ENCODE measurements at regions not wholly inside any gene's neighbourhood (a gene's known extent, or its start where the extent isn't known, plus 50 kb on each side); places are given as distances from the start of the nearest gene placed in this dataset.

GRCh38 chr3:194042927-194043326 lies 93.0 kb upstream of the HES1 start:
- Histone ChIP-seq H3K27ac (no peak overlapping the region), H3K4me1 (peaks cover 6 to 26% (median 16%) of the 10 kb centered on the region in 6 donors), H3K27me3 (replicated peaks in 1 of 7) (no peaks in the 10 kb centered on the region), H3K4me3 (no peak overlapping the region), H3K36me3 (no peaks in the 10 kb centered on the region), H3K9me3 (no peaks in the 10 kb centered on the region)
- 86 to 94% (median 89%) methylated on average over 5 of the region's 5 CpGs for WGBS, 5 donors
- intact Hi-C loops (cut with DNase I; ENCODE audit: low total_unique reads) = no loop called here
- no peak for DNase-seq
- TF ChIP-seq POLR2AphosphoS5 (IDR thresholded peaks at IDR 0.05) (no peak), CTCF (IDR thresholded peaks at IDR 0.05 in 8 of 11, conservative IDR thresholded peaks at IDR 0.05 in 3 of 11) (no peak), POLR2A (IDR thresholded peaks at IDR 0.05) (no peak)

- Histone ChIP-seq H3K9me3 (no peaks in the 10 kb centered on the region), H3K27me3 (replicated peaks in 1 of 7) (no peaks in the 10 kb centered on the region), H3K4me3 (no peak overlapping the region), H3K27ac (no peak overlapping the region), H3K4me1 (peaks cover 6 to 28% (median 17%) of the 10 kb centered on the region in 6 donors), H3K36me3 (no peaks in the 10 kb centered on the region)
- no peak for DNase-seq
- TF ChIP-seq POLR2AphosphoS5 (IDR thresholded peaks at IDR 0.05) = no peak
- no peak for TF ChIP-seq CTCF (IDR thresholded peaks at IDR 0.05 in 8 of 11, conservative IDR thresholded peaks at IDR 0.05 in 3 of 11)
- TF ChIP-seq POLR2A (IDR thresholded peaks at IDR 0.05) = no peak
- WGBS, 5 donors = 79 to 88% (median 83%) methylated on average over 3 of the region's 3 CpGs
- intact Hi-C loops (cut with DNase I; ENCODE audit: low total_unique reads) = no loop called here
These were observed 92.4 kb upstream of the HES1 start for GRCh38 chr3:194043516-194043915.

GRCh38 chr3:194045289-194045688 lies 90.7 kb upstream of the HES1 start:
- H3K27ac ChIP-seq = no peak overlapping the region
- no peak for DNase-seq
- H3K4me1 ChIP-seq = peaks cover 6 to 28% (median 17%) of the 10 kb centered on the region in 6 donors
- no peak for TF ChIP-seq POLR2A (IDR thresholded peaks at IDR 0.05)
- TF ChIP-seq CTCF (IDR thresholded peaks at IDR 0.05 in 8 of 11, conservative IDR thresholded peaks at IDR 0.05 in 3 of 11) = no peak
- TF ChIP-seq POLR2AphosphoS5 (IDR thresholded peaks at IDR 0.05) = no peak
- 71 to 88% (median 81%) methylated on average over 1 of the region's 1 CpG for WGBS, 5 donors
- no peaks in the 10 kb centered on the region for H3K27me3 ChIP-seq (replicated peaks in 1 of 7)
- no peak overlapping the region for H3K4me3 ChIP-seq
- H3K9me3 ChIP-seq = peaks cover 0 to 5% (median 2%) of the 10 kb centered on the region in 8 donors
- no peaks in the 10 kb centered on the region for H3K36me3 ChIP-seq
- intact Hi-C loops (cut with DNase I; ENCODE audit: low total_unique reads) = no loop called here

- TF ChIP-seq POLR2A (IDR thresholded peaks at IDR 0.05) (no peak), CTCF (IDR thresholded peaks at IDR 0.05 in 8 of 11, conservative IDR thresholded peaks at IDR 0.05 in 3 of 11) (no peak), POLR2AphosphoS5 (IDR thresholded peaks at IDR 0.05) (no peak)
- intact Hi-C loops (cut with DNase I; ENCODE audit: low total_unique reads) = no loop called here
- H3K27ac ChIP-seq = no peak overlapping the region
- 93 to 99% (median 96%) methylated on average over 2 of the region's 2 CpGs for WGBS, 5 donors
- H3K27me3 ChIP-seq (replicated peaks in 1 of 7) = no peaks in the 10 kb centered on the region
- H3K4me1 ChIP-seq = peaks cover 6 to 22% (median 17%) of the 10 kb centered on the region in 6 donors
- peaks cover 3 to 12% (median 8%) of the 10 kb centered on the region in 8 donors for H3K9me3 ChIP-seq
- no peaks in the 10 kb centered on the region for H3K36me3 ChIP-seq
- no peak for DNase-seq
- H3K4me3 ChIP-seq = no peak overlapping the region
These were observed 90.0 kb upstream of the HES1 start for GRCh38 chr3:194045919-194046318.
